Psoas muscle (tissue), 7 donors: ENCODE measurements at regions not wholly inside any gene's neighbourhood (a gene's known extent, or its start where the extent isn't known, plus 50 kb on each side); places are given as distances from the start of the nearest gene placed in this dataset.
A peak's percentile ranks its signal among the peaks of the same experiment; 100 is the strongest.

Experiments
- ATAC-seq, 4 donors: fragments of 200-7000 bp; cut with Tn5 transposase; one replicate each; pipeline ENCODE4 v1.9.1; 2020; ENCODE audit warnings: moderate library complexity in 3 of 4, mild to moderate bottlenecking in 2 of 4
- DNase-seq, 2 donors: peaks; one replicate each; pipeline ENCODE4 v3.0.0-alpha.2; 2020
- H3K27ac ChIP-seq: fragments of 200-600 bp; one replicate; pipeline ENCODE4 v1.8.0; 2022
- H3K27me3 ChIP-seq, 3 donors: fragments of 200-600 bp in 1 of 3; one replicate each; pipeline versions ENCODE4 v1.6.1 to v1.8.0; 2013 to 2022; ENCODE audit warnings: low read length in 2 of 3, mild to moderate bottlenecking in 2 of 3, moderate library complexity in 1 of 3; ENCODE audit not compliant: insufficient read depth in 3 of 3
- H3K36me3 ChIP-seq, 2 donors: fragments of 200-600 bp in 1 of 2; one replicate each; pipeline versions ENCODE4 v1.6.1 to v1.8.0; 2013 to 2022; ENCODE audit warnings: low read depth in 1 of 2, mild to moderate bottlenecking in 1 of 2, moderate library complexity in 1 of 2; ENCODE audit not compliant: insufficient read depth in 1 of 2
- H3K4me1 ChIP-seq: fragments of 200-600 bp; one replicate; pipeline ENCODE4 v1.8.0; 2022
- H3K4me3 ChIP-seq: fragments of 200-600 bp; one replicate; pipeline ENCODE4 v1.8.0; 2022; ENCODE audit warnings: mild to moderate bottlenecking
- H3K9me3 ChIP-seq: fragments of 200-600 bp; one replicate; pipeline ENCODE4 v1.8.0; 2022
- WGBS, 3 donors: extraction: QIAGEN DNeasy Blood & Tissue Kit; methylation state at CpG; one replicate each; pipeline versions ENCODE4 v1.1.6 to v1.1.7; 2013; 5-methylcytosine and 5-hydroxymethylcytosine counted together
- intact Hi-C, 2 donors: fragments of 100-400 bp; cut with DNase I; formaldehyde crosslinking; loops; one replicate each; pipeline versions ENCODE4 v1.11.0 to v1.14.2; 2022
- TF ChIP-seq, protein P1 (sequence below): fragments of 200-600 bp; IDR thresholded peaks from one replicate; pipeline ENCODE4 v1.8.0; 2022; ENCODE audit warnings: antibody characterized with exemption
- donor health status: healthy with polysubstance abuse.
- donor health status: DM: no; HTN: no; CAD: no; lungs with moderate emphysema.
- donor health status: Bipolar disorder and iron deficiency.
- donor health status: healthy.
- donor health status: DM: yes; HTN: yes; CAD: no.
- donor health status: DM: no; HTN: no; CAD: no.
- donor health status: DM: yes; HTN: yes; CAD: no.

DNA sequence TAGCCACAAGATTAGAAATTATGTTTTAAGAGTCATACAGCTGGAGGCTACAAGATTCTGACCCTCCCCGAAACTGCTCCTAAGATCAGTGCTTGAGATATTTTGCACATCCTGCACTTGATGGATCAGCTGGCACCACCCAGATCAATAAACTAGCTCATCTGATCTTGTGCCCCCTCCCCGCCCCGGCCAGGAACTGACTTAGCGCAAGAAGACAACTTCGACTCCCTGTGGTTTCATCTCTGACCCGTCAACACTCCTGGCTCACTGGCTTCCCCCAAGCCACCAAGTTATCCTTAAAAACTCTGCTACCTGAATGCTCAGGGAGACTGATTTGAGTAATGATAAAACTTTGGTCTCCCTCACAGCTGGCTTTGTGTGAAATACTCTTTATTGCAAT lies 73.5 kb upstream of the NPSR1 start:
- Histone ChIP-seq H3K27me3 (no peaks in the 10 kb centered on the region), H3K36me3 (no peaks in the 10 kb centered on the region), H3K4me1 (no peaks in the 10 kb centered on the region), H3K9me3 (no peaks in the 10 kb centered on the region), H3K27ac (no peak overlapping the region), H3K4me3 (no peak overlapping the region)
- DNase-seq, result no peak
- TF ChIP-seq, protein P1, sequence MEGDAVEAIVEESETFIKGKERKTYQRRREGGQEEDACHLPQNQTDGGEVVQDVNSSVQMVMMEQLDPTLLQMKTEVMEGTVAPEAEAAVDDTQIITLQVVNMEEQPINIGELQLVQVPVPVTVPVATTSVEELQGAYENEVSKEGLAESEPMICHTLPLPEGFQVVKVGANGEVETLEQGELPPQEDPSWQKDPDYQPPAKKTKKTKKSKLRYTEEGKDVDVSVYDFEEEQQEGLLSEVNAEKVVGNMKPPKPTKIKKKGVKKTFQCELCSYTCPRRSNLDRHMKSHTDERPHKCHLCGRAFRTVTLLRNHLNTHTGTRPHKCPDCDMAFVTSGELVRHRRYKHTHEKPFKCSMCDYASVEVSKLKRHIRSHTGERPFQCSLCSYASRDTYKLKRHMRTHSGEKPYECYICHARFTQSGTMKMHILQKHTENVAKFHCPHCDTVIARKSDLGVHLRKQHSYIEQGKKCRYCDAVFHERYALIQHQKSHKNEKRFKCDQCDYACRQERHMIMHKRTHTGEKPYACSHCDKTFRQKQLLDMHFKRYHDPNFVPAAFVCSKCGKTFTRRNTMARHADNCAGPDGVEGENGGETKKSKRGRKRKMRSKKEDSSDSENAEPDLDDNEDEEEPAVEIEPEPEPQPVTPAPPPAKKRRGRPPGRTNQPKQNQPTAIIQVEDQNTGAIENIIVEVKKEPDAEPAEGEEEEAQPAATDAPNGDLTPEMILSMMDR, result no peak
- no peak for ATAC-seq
- intact Hi-C loops, result loop anchor here in 1 of 2 donors (10.0 kb wide), 1 partner anchor 500 kb away; no protein-coding TSS in a partner anchor
- WGBS, 3 donors, result 80 to 97% (median 96%) methylated on average over 6 of the region's 6 CpGs

DNA sequence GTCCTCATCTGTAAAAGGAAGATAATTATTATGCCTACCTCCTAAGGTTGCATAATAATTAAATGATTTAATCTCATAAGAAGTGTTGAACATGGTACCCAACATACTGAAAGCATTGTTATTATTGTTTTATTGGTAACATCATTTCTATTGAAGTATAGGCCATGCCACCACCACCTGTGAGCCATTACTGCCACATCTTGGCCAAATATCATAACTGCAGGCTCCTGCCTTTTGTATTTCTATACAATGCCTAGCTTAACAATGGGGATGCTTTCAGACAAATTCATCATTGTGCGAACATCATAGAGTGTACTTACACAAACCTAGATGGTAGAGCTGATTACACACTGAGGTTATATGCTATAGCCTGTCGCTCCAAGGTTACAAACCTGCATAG lies 61.1 kb upstream of the NPSR1 start:
- TF ChIP-seq, protein P1, result peak; percentile 16
- no peaks in the 10 kb centered on the region for H3K9me3 ChIP-seq
- intact Hi-C loops, result no loop called here
- WGBS, 3 donors, result 85 to 91% (median 91%) methylated on average over 2 of the region's 2 CpGs
- H3K4me1 ChIP-seq, result no peaks in the 10 kb centered on the region
- H3K27me3 ChIP-seq, result peaks cover 0 to 3% (median 0%) of the 10 kb centered on the region in 3 donors
- no peak overlapping the region for H3K27ac ChIP-seq
- no peak for DNase-seq
- H3K4me3 ChIP-seq, result no peak overlapping the region
- no peak for ATAC-seq
- H3K36me3 ChIP-seq, result no peaks in the 10 kb centered on the region

DNA sequence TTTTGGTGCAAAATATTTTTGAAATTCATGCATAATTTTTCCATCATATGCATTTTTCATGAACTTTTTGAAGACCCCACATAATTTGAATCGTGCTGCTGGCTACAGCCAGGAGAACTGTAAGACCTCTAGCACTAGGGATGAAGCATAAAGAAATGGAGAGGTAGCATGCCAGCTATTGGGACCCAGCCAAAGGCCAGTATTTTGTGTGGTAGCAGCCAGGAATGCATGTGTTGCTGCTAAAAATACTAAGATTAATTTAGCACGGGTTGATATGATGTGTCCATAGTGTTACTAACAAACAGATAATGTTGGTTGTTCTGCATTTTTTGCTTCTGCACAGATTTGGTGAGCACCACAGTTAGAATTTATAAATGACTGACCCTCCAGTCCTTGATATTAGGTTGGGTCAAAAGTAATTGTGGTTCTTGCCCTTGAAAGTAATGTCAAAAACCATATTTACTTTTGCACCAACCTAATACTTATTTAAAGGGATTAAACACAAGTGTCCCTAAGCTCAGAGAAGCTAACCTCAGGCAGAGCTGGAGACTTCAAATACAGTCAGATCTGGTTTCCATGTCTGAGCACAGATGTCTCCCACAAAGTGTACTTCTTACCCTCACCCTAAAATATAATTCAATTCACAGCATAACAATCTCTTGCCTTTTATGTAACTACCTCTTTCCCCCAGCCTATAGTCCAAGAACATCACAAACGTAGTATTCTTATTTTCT lies 54.1 kb upstream of the NPSR1 start:
- H3K4me3 ChIP-seq, result no peak overlapping the region
- 32 to 41% (median 40%) methylated on average over 3 of the region's 3 CpGs for WGBS, 3 donors
- TF ChIP-seq, protein P1, result no peak
- ATAC-seq (no peak), DNase-seq (no peak)
- H3K27ac ChIP-seq, result no peak overlapping the region
- intact Hi-C loops, result no loop called here
- no peaks in the 10 kb centered on the region for H3K9me3 ChIP-seq
- no peaks in the 10 kb centered on the region for H3K4me1 ChIP-seq
- no peaks in the 10 kb centered on the region for H3K27me3 ChIP-seq
- H3K36me3 ChIP-seq, result no peaks in the 10 kb centered on the region
